Sigmoid colon (tissue), 3 donors: ENCODE measurements at regions not wholly inside any gene's neighbourhood (a gene's known extent, or its start where the extent isn't known, plus 50 kb on each side); places are given as distances from the start of the nearest gene placed in this dataset.

Experiments used
- CTCF ChIP-seq, 4 experiments: fragments of 450-650 bp in 3 of 4; fragments of 200-600 bp in 1 of 4; IDR thresholded peaks; one replicate each; pipeline ENCODE4 v1.5.1; 2016 to 2019; ENCODE audit warnings: antibody characterized with exemption in 4 of 4, mild to moderate bottlenecking in 3 of 4, moderate library complexity in 2 of 4
- POLR2A ChIP-seq, 2 donors: fragments of 450-650 bp; IDR thresholded peaks; one replicate each; pipeline ENCODE4 v1.6.1; 2016; ENCODE audit warnings: antibody characterized with exemption in 2 of 2, mild to moderate bottlenecking in 2 of 2, moderate library complexity in 2 of 2

- no peak for TF ChIP-seq POLR2A (IDR thresholded peaks at IDR 0.05)
- TF ChIP-seq CTCF (IDR thresholded peaks at IDR 0.05), result no peak
Measured at GRCh38 chr12:105945880-105946279, 192.9 kb downstream of the NUAK1 start.
